ENCODE measurements at regions not wholly inside any gene's neighbourhood (a gene's known extent, or its start where the extent isn't known, plus 50 kb on each side); places are given as distances from the start of the nearest gene placed in this dataset.

DNA sequence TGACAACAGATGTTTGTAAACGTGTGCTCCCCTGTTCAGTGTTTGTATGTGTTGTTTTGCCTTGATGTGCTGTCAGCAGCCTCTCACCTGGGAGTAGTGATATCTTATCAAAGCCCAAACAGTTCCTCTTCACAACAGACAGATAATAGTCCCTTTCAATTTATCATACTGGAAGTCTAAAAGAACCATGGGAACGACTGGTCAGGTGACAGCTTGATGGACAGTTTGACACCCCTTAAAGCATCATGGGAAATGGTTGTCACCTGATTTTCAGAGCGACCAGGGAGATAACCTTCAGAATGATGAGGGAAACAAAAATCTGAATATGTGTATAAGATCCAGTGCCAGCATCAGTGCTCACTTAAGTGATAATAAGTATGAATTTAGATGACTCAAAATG, 146.3 kb upstream of the SOX2 start:
- Mint-ChIP-seq H3K27ac (no peak overlapping the region), H3K4me3 (no peak overlapping the region), H3K4me1 (peaks cover 34% of the 10 kb centered on the region), H3K9me3 (no peaks in the 10 kb centered on the region), H3K36me3 (ENCODE audit: low read depth) (no peaks in the 10 kb centered on the region), H3K27me3 (ENCODE audit: low read depth, poor library complexity) (peaks cover 4% of the 10 kb centered on the region)
- TF ChIP-seq, protein P1, sequence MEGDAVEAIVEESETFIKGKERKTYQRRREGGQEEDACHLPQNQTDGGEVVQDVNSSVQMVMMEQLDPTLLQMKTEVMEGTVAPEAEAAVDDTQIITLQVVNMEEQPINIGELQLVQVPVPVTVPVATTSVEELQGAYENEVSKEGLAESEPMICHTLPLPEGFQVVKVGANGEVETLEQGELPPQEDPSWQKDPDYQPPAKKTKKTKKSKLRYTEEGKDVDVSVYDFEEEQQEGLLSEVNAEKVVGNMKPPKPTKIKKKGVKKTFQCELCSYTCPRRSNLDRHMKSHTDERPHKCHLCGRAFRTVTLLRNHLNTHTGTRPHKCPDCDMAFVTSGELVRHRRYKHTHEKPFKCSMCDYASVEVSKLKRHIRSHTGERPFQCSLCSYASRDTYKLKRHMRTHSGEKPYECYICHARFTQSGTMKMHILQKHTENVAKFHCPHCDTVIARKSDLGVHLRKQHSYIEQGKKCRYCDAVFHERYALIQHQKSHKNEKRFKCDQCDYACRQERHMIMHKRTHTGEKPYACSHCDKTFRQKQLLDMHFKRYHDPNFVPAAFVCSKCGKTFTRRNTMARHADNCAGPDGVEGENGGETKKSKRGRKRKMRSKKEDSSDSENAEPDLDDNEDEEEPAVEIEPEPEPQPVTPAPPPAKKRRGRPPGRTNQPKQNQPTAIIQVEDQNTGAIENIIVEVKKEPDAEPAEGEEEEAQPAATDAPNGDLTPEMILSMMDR (IDR thresholded peaks at IDR 0.05): no peak
- no peak for DNase-seq

- Mint-ChIP-seq H3K27ac (no peak overlapping the region), H3K36me3 (ENCODE audit: low read depth) (no peaks in the 10 kb centered on the region), H3K27me3 (ENCODE audit: low read depth, poor library complexity) (no peaks in the 10 kb centered on the region), H3K9me3 (no peaks in the 10 kb centered on the region), H3K4me1 (peaks cover 35% of the 10 kb centered on the region), H3K4me3 (no peak overlapping the region)
- no peak for DNase-seq
- TF ChIP-seq, protein P1 (IDR thresholded peaks at IDR 0.05): no peak
These were observed 147.5 kb upstream of the SOX2 start for GRCh38 chr3:181564222-181564621.

DNA sequence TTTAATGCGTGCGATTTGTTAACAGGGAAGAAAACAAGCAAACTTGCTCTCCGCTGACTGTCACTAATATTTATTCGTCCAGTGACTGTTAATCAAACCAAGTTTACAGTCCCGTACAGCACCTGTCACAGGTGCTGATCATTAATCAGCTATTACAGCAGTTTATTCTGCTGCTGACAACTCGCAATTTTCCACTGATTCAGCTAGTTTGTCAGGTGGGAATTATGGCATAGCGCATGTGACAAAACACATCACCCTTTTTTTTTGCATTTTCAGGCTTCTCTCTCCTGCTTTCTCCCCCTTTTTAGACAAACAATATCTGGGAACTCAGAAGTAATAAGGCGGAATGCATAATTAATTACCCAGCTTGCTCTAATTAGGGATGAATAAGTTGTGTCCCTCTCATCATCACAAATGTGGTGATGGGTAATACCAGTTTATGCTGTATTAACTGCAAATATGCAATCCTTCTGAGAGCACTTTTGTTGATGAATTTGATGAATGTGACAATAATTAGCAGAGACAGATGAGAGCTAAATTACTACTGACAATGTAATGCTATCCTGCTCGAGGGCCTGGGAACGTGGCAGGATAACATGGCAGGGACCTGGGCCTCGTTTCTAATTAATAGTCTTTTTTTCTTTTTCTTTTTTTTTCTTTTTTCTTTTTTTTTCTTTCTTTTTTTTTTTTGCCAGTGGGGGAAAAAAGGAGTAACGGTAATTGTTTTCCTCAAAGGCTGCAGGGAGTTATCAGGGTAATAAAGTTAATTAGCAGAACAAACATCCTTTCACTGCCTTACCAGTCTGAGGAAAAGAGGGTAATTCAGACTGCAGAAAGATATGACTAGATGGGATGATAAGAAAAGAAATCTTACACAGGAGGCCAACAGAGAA, 150.3 kb upstream of the SOX2 start:
- peak; percentile 10 for DNase-seq
- TF ChIP-seq, protein P1 (IDR thresholded peaks at IDR 0.05): no peak
- H3K27me3 Mint-ChIP-seq (ENCODE audit: low read depth, poor library complexity): no peaks in the 10 kb centered on the region
- H3K9me3 Mint-ChIP-seq: no peaks in the 10 kb centered on the region
- no peaks in the 10 kb centered on the region for H3K36me3 Mint-ChIP-seq (ENCODE audit: low read depth)
- peaks cover 35% of the 10 kb centered on the region for H3K4me1 Mint-ChIP-seq
- no peak overlapping the region for H3K27ac Mint-ChIP-seq
- H3K4me3 Mint-ChIP-seq: no peak overlapping the region

DNA sequence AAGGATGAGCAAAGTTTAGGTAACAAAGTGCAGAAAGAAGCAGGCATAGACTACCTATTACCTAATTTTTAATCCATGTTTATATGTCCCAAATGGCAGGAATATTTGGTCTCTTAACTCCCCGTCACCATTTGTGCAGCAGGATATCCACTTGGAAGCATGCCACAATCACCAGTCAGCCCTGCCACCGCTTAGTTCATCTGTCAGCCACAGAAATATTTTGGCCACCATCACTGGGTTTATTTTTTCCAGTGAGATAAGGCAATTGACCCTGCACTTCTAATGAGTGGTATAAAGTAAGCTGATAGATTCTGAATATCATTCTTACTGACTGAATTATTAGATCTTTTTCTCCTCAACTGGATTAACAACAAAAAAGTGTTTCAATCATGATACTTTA, 152.9 kb upstream of the SOX2 start:
- no peak for DNase-seq
- TF ChIP-seq, protein P1 (IDR thresholded peaks at IDR 0.05): no peak

DNA sequence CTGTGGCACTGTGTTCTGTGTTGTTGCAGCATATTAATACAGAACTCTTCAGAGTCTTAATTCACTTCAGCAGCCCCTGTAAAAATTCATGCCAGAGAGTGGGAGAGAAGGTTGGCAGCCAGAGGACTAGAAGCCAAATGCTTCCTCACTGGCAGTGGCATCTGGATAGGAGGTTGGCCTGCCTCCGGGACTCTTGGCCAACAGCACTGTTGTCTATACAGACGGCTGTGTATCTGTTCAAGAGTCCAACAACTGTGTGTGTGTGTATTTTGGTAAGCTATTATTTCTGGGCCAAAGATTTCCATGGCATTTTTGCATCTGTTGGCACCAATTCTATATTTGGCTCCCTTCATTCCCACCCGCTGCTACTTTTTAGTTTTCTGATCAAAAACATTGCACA, 156.0 kb upstream of the SOX2 start:
- TF ChIP-seq, protein P1 (IDR thresholded peaks at IDR 0.05): no peak
- H3K4me3 Mint-ChIP-seq: no peak overlapping the region
- H3K36me3 Mint-ChIP-seq (ENCODE audit: low read depth): no peaks in the 10 kb centered on the region
- H3K9me3 Mint-ChIP-seq: no peaks in the 10 kb centered on the region
- DNase-seq: no peak
- H3K27me3 Mint-ChIP-seq (ENCODE audit: low read depth, poor library complexity): peaks cover 4% of the 10 kb centered on the region
- H3K4me1 Mint-ChIP-seq: peaks cover 4% of the 10 kb centered on the region
- no peak overlapping the region for H3K27ac Mint-ChIP-seq

More for the DNA sequence above, 152.9 kb upstream of the SOX2 start:
- H3K4me3 Mint-ChIP-seq: no peak overlapping the region
- H3K27ac Mint-ChIP-seq: no peak overlapping the region
- H3K9me3 Mint-ChIP-seq: no peaks in the 10 kb centered on the region
- H3K36me3 Mint-ChIP-seq (ENCODE audit: low read depth): no peaks in the 10 kb centered on the region
- H3K4me1 Mint-ChIP-seq: peaks cover 31% of the 10 kb centered on the region
- H3K27me3 Mint-ChIP-seq (ENCODE audit: low read depth, poor library complexity): peaks cover 4% of the 10 kb centered on the region
